K562 (cell line): ENCODE measurements at regions not wholly inside any gene's neighbourhood (a gene's known extent, or its start where the extent isn't known, plus 50 kb on each side); places are given as distances from the start of the nearest gene placed in this dataset.

ENCODE experiments used
- ATAC-seq: fragments of 200-7000 bp; cut with Tn5 transposase; 3 replicates; pipeline ENCODE4 v1.9.1; 2020; ENCODE audit warnings: moderate library complexity
- BruUV-seq: library from RNA; stranded (reverse); fragments of 400-500 nt; replicated peaks from 2 replicates; lab custom pipeline; 2021; lab: Mats Ljungman, UMichigan
- CTCF ChIA-PET: fragments of 300-600 bp; formaldehyde crosslinking; extraction: SDS; loops from one replicate; lab custom pipeline; 2021; ENCODE audit warnings: low intra/inter-chr PET ratio; lab: Yijun Ruan, JAX
- POLR2A ChIA-PET: fragments of 300-600, 350-650 bp; sonication (Branson Sonifier 250); formaldehyde crosslinking; extraction: SDS; loops from one replicate; lab custom pipeline; 2021; ENCODE audit warnings: antibody characterized with exemption, inconsistent platforms; lab: Yijun Ruan, JAX
- DNase-seq, 4 experiments: peaks; one replicate each; pipeline versions ENCODE4 v3.0.0 to v3.0.0-alpha.2; 2011 to 2018; ENCODE audit warnings: low spot score in 3 of 4, mixed read lengths in 3 of 4; ENCODE audit errors: extremely low read depth in 1 of 4
- FAIRE-seq: peaks from 2 replicates; lab custom pipeline; 2011; peaks lifted over from hg19 to GRCh38; lab: Jason Lieb, UNC
- H2AFZ ChIP-seq: 2 replicates; pipeline ENCODE4 v1.6.0; 2011; ENCODE audit warnings: low read depth, low read length, control low read depth, inconsistent platforms
- H3K27ac ChIP-seq: fragments of 200-600 bp; 3 replicates; pipeline ENCODE4 v1.8.0; 2011; ENCODE audit warnings: low read depth, mild to moderate bottlenecking, control low read depth, inconsistent platforms, low read length, moderate library complexity, mixed read lengths; ENCODE audit errors: extremely low read depth
- H3K27me3 ChIP-seq, 2 experiments: fragments of 300-600 bp in 1 of 2; 2 replicates in 1 of 2; 3 replicates in 1 of 2; pipeline versions ENCODE4 v1.6.0 to v1.8.0; 2011; ENCODE audit warnings: inconsistent platforms in 2 of 2, low read length in 2 of 2, mild to moderate bottlenecking in 1 of 2, mixed read lengths in 1 of 2, moderate library complexity in 1 of 2; ENCODE audit not compliant: control insufficient read depth in 2 of 2, insufficient read depth in 2 of 2
- H3K36me3 ChIP-seq: fragments of 300-600 bp; 3 replicates; pipeline ENCODE4 v1.8.0; 2011; ENCODE audit warnings: mild to moderate bottlenecking, low read length, inconsistent platforms; ENCODE audit not compliant: control insufficient read depth, insufficient read depth
- H3K4me1 ChIP-seq, 2 experiments: fragments of 200-600 bp in 1 of 2; replicated peaks in 1 of 2; 2 replicates in 1 of 2; 3 replicates in 1 of 2; pipeline versions ENCODE4 v1.5.1 to v1.8.0; 2011; ENCODE audit warnings: inconsistent platforms in 2 of 2, low read length in 2 of 2, mild to moderate bottlenecking in 1 of 2, mixed read lengths in 1 of 2, moderate library complexity in 1 of 2; ENCODE audit not compliant: control insufficient read depth in 2 of 2, insufficient read depth in 2 of 2
- H3K4me2 ChIP-seq: 2 replicates; pipeline ENCODE4 v1.6.1; 2011; ENCODE audit warnings: low read length, control low read depth, inconsistent platforms, mixed read lengths; ENCODE audit not compliant: insufficient read depth
- H3K4me3 ChIP-seq: fragments of 200-600 bp; sonication (generic), shearing (Covaris generic); 2 replicates; pipeline ENCODE4 v1.5.1; 2016; ENCODE audit warnings: control low read depth, inconsistent platforms
- H3K79me2 ChIP-seq: fragments of 200-600 bp; 3 replicates; pipeline ENCODE4 v1.8.0; 2011; ENCODE audit warnings: low read length, inconsistent platforms; ENCODE audit not compliant: control insufficient read depth, insufficient read depth
- H3K9ac ChIP-seq, 2 experiments: 2 replicates each; pipeline versions ENCODE4 v1.6.0 to v1.6.1; 2011; ENCODE audit warnings: low read depth in 2 of 2, low read length in 2 of 2, control low read depth in 1 of 2, inconsistent platforms in 1 of 2, mild to moderate bottlenecking in 1 of 2, mixed read lengths in 1 of 2; ENCODE audit not compliant: insufficient read depth in 1 of 2
- H3K9me1 ChIP-seq: one replicate; pipeline ENCODE4 v1.6.0; 2011; ENCODE audit warnings: inconsistent platforms, mild to moderate bottlenecking, low read length, moderate library complexity; ENCODE audit not compliant: control insufficient read depth, insufficient read depth
- H3K9me3 ChIP-seq: replicated peaks from 2 replicates; pipeline ENCODE4 v1.5.1; 2011; ENCODE audit warnings: low read depth, low read length, inconsistent platforms; ENCODE audit not compliant: control insufficient read depth, insufficient read depth
- H4K20me1 ChIP-seq: replicated peaks from 2 replicates; pipeline ENCODE4 v1.6.1; 2011; ENCODE audit warnings: low read length, inconsistent platforms, mixed read lengths; ENCODE audit not compliant: control insufficient read depth, insufficient read depth
- CTBP1 ChIP-seq: fragments of 450-650 bp; IDR thresholded peaks from 2 replicates; pipeline ENCODE4 v1.6.1; 2016; ENCODE audit warnings: borderline replicate concordance
- NBN ChIP-seq: fragments of 450-650 bp; IDR thresholded peaks from 2 replicates; pipeline ENCODE4 v1.6.1; 2016; ENCODE audit warnings: low read depth, mild to moderate bottlenecking
- TGIF2 ChIP-seq: sonication (generic); formaldehyde crosslinking; IDR thresholded peaks from 2 replicates; pipeline ENCODE4 v1.8.1; 2022; ENCODE audit warnings: mild to moderate bottlenecking, missing genetic modification reagents, moderate library complexity
- ZNF274 ChIP-seq: IDR thresholded peaks from 2 replicates; pipeline ENCODE4 v1.6.1; 2011; ENCODE audit warnings: low read depth, mild to moderate bottlenecking, low read length, moderate library complexity, borderline replicate concordance
- ZNF551 ChIP-seq: fragments of 250-450 bp; sonication (Bioruptor Pico); IDR thresholded peaks from 2 replicates; pipeline ENCODE4 v1.5.0; 2021; ENCODE audit warnings: mild to moderate bottlenecking, moderate library complexity
- ZNF695 ChIP-seq: fragments of 450-650 bp; formaldehyde crosslinking; IDR thresholded peaks from 2 replicates; pipeline ENCODE4 v1.4.0; 2020; ENCODE audit warnings: mild to moderate bottlenecking, moderate library complexity
- WGBS: fragments of 100-300 bp; shearing (Covaris generic); methylation state at CpG from one replicate; pipeline ENCODE4 v1.1.6; 2016; ENCODE audit warnings: low coverage, mixed read lengths; ENCODE audit not compliant: insufficient coverage; ENCODE audit errors: missing lambda C conversion rate; 5-methylcytosine and 5-hydroxymethylcytosine counted together
- in situ Hi-C: fragments of 300-500 bp; cut with MboI; formaldehyde crosslinking; loops from 4 replicates; pipeline ENCODE4 v1.15.0; 2018; ENCODE audit warnings: inconsistent platforms, mixed read lengths
- intact Hi-C: fragments of 100-400 bp; cut with micrococcal nuclease; formaldehyde crosslinking; loops from 2 replicates; pipeline ENCODE4 v1.14.2; 2022
- TF ChIP-seq, protein P1 (sequence below): fragments of 250-450 bp; sonication (Bioruptor Pico); IDR thresholded peaks from 2 replicates; pipeline ENCODE4 v1.5.0; 2021; ENCODE audit warnings: mild to moderate bottlenecking, borderline replicate concordance
- TF ChIP-seq, protein P2 (sequence below): fragments of 200-800 bp; sonication (Bioruptor generic); IDR thresholded peaks from 2 replicates; pipeline ENCODE4 v1.6.1; 2016; ENCODE audit warnings: missing genetic modification characterization, missing compliant biosample characterization

DNA sequence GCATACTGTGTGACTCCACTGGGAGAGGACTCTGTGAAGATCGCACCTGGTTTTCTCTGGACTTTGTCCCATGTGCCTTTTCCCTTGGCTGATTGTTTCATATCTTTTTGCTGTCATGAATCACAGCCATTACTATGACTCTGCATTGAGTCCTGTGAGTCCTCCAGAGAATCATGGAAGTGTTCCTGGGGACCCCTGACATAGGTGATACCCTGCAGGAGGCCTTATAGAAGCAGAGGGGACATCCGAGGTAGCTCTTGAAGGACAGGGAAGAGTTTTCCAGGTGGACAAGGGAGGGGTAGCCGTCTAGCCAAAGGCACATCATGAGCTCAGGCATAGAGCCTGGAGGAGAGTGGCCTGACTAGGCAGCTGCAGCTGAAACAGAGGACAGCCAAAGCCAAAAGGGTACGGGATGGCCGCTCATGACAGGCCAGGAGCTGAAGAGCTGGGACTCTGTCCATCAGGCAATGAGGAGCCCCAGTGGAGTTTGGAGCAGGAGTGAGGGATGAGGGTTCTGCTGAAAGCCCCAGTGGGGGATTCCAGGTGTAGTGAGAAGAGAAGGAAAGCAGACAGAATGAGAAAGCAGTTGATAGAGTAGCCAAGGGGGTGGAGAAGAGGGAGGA lies 86.6 kb upstream of the TOX2 start:
- ChIA-PET CTCF (no interaction called here), POLR2A (no interaction called here)
- ATAC-seq (no peak), DNase-seq (no peak), FAIRE-seq (no peak)
- no peak overlapping the region for H2AFZ ChIP-seq
- no peak overlapping the region for H3K4me3 ChIP-seq
- no peaks in the 10 kb centered on the region for H3K79me2 ChIP-seq
- WGBS = 0% methylated on average over 5 of the region's 5 CpGs
- intact Hi-C loops = no loop called here
- H3K4me1 ChIP-seq = no peaks in the 10 kb centered on the region
- H4K20me1 ChIP-seq = no peaks in the 10 kb centered on the region
- H3K27ac ChIP-seq = no peak overlapping the region
- BruUV-seq = no TSS peak
- in situ Hi-C loops = no loop called here
- H3K9ac ChIP-seq = no peak overlapping the region
- H3K27me3 ChIP-seq = peaks cover 4 to 27% of the 10 kb centered on the region in 2 experiments; a peak in 4 of 5 replicates
- H3K9me1 ChIP-seq = no peaks in the 10 kb centered on the region
- no peak overlapping the region for H3K4me2 ChIP-seq
- no peaks in the 10 kb centered on the region for H3K36me3 ChIP-seq
- no peaks in the 10 kb centered on the region for H3K9me3 ChIP-seq
- no peak for TF ChIP-seq NBN
- no peak for TF ChIP-seq ZNF274
- TF ChIP-seq ZNF551 (CRISPR knock-in tag) = no peak
- no peak for TF ChIP-seq CTBP1
- TF ChIP-seq, protein P1, sequence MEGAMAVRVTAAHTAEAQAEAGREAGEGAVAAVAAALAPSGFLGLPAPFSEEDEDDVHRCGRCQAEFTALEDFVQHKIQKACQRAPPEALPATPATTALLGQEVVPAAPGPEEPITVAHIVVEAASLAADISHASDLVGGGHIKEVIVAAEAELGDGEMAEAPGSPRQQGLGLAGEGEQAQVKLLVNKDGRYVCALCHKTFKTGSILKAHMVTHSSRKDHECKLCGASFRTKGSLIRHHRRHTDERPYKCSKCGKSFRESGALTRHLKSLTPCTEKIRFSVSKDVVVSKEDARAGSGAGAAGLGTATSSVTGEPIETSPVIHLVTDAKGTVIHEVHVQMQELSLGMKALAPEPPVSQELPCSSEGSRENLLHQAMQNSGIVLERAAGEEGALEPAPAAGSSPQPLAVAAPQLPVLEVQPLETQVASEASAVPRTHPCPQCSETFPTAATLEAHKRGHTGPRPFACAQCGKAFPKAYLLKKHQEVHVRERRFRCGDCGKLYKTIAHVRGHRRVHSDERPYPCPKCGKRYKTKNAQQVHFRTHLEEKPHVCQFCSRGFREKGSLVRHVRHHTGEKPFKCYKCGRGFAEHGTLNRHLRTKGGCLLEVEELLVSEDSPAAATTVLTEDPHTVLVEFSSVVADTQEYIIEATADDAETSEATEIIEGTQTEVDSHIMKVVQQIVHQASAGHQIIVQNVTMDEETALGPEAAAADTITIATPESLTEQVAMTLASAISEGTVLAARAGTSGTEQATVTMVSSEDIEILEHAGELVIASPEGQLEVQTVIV (CRISPR knock-in tag) = no peak
- TF ChIP-seq TGIF2 (CRISPR knock-in tag) = no peak
- TF ChIP-seq, protein P2, sequence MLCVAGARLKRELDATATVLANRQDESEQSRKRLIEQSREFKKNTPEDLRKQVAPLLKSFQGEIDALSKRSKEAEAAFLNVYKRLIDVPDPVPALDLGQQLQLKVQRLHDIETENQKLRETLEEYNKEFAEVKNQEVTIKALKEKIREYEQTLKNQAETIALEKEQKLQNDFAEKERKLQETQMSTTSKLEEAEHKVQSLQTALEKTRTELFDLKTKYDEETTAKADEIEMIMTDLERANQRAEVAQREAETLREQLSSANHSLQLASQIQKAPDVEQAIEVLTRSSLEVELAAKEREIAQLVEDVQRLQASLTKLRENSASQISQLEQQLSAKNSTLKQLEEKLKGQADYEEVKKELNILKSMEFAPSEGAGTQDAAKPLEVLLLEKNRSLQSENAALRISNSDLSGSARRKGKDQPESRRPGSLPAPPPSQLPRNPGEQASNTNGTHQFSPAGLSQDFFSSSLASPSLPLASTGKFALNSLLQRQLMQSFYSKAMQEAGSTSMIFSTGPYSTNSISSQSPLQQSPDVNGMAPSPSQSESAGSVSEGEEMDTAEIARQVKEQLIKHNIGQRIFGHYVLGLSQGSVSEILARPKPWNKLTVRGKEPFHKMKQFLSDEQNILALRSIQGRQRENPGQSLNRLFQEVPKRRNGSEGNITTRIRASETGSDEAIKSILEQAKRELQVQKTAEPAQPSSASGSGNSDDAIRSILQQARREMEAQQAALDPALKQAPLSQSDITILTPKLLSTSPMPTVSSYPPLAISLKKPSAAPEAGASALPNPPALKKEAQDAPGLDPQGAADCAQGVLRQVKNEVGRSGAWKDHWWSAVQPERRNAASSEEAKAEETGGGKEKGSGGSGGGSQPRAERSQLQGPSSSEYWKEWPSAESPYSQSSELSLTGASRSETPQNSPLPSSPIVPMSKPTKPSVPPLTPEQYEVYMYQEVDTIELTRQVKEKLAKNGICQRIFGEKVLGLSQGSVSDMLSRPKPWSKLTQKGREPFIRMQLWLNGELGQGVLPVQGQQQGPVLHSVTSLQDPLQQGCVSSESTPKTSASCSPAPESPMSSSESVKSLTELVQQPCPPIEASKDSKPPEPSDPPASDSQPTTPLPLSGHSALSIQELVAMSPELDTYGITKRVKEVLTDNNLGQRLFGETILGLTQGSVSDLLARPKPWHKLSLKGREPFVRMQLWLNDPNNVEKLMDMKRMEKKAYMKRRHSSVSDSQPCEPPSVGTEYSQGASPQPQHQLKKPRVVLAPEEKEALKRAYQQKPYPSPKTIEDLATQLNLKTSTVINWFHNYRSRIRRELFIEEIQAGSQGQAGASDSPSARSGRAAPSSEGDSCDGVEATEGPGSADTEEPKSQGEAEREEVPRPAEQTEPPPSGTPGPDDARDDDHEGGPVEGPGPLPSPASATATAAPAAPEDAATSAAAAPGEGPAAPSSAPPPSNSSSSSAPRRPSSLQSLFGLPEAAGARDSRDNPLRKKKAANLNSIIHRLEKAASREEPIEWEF (CRISPR knock-in tag) = no peak
- no peak for TF ChIP-seq ZNF695
